ENCODE measurements at regions not wholly inside any gene's neighbourhood (a gene's known extent, or its start where the extent isn't known, plus 50 kb on each side); places are given as distances from the start of the nearest gene placed in this dataset.

DNA sequence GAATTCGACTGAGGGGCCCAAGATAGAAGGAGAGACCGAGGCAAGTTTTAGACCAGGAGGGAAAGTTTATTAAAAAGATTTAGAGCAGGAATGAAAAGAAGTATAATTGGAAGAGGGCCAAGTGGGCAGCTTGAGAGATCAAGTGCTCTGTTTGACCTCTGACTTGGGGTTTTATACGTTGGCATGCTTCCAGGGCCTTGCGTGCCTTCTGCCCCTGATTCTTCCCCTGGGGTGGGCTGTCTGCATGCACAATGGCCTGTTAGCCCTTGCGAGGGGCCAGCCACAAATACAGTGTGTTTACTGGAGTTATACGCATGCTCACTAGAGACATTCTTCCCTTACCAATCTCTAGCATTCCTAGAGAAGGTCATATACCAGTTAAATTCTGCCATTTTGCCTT lies 70.7 kb upstream of the LARS2 start:
- ChIA-PET CTCF (no interaction called here), POLR2A (no interaction called here)
- DNase-seq (ENCODE audit: extremely low spot score), result no peak
- TF ChIP-seq, protein P1, sequence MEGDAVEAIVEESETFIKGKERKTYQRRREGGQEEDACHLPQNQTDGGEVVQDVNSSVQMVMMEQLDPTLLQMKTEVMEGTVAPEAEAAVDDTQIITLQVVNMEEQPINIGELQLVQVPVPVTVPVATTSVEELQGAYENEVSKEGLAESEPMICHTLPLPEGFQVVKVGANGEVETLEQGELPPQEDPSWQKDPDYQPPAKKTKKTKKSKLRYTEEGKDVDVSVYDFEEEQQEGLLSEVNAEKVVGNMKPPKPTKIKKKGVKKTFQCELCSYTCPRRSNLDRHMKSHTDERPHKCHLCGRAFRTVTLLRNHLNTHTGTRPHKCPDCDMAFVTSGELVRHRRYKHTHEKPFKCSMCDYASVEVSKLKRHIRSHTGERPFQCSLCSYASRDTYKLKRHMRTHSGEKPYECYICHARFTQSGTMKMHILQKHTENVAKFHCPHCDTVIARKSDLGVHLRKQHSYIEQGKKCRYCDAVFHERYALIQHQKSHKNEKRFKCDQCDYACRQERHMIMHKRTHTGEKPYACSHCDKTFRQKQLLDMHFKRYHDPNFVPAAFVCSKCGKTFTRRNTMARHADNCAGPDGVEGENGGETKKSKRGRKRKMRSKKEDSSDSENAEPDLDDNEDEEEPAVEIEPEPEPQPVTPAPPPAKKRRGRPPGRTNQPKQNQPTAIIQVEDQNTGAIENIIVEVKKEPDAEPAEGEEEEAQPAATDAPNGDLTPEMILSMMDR (IDR thresholded peaks at IDR 0.05; ENCODE audit: control extremely low read depth, extremely low read depth, low read depth, missing control alignments), result no peak

DNA sequence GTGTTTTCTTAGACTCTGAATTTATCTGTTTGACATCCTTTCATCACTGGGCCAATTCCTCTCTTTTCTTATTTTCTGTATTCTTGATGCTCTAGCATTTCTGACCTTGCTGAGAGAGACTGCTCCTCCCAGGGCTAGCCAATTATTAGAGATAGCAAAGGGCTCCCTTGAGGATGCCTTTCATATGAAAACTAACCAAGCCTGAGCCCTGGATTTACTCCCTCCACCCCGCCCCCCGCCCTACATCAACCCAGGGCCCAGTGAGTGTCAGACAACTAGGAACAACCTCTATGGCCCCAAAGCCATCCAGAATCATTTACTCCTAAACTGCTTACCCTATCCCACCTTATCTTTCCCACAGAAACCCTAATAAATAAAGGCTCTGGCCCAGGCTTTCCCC lies 69.7 kb upstream of the LARS2 start:
- CTCF ChIA-PET, result no interaction called here
- POLR2A ChIA-PET, result no interaction called here
- TF ChIP-seq, protein P1 (IDR thresholded peaks at IDR 0.05; ENCODE audit: control extremely low read depth, extremely low read depth, low read depth, missing control alignments), result no peak
- DNase-seq (ENCODE audit: extremely low spot score), result no peak

DNA sequence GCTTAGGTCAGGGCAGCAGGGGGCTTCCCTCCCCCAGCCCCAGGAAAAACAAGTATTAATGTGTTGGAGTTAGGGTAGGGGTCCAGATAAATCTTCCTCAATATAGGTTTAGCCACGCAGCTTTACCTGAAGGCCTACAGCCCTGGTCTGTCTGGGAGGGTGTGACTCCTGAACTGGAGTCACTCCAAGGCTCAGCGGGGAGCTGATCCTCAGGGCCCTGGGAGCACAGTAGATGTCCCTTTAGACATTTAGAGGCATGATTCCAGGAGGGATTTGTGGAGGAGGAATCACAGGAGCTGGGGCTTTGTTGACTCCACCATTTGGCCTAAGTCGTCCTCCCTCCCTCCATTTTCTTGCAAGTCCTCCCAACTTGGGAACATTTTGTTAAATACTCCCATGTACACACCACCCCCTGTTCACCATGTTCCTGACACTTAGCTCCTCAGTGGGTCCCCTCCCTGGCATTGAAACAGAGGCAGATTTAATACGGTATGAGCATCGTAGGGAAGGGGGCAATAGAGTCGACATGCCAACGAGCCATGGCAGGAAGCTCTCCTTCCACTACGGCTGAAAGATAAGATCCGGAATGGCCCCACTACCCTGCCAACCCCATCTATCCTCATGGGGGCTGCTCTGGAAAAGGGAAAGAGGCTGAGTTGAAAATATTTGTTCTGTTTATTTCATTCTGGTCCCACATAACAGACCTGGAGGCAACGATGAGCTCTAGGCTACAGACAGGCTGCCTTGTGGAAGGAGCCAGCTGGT lies 69.0 kb upstream of the LARS2 start:
- CTCF ChIA-PET, result no interaction called here
- TF ChIP-seq, protein P1 (IDR thresholded peaks at IDR 0.05; ENCODE audit: control extremely low read depth, extremely low read depth, low read depth, missing control alignments), result no peak

DNA sequence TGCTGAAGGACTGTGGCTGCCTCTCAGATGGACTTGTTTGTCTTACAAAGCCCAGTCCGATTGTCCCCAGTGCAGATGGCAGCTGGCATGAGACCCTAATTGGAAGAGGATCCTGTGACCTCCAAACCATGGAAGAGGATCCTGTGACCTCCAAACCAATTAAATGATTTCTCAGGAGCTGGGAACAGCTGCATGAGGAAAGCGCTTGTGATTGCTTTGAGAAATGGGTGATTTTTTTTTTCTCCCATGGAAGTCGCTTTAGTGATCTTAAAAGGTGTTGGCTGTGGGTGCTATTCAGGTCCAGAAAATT lies 68.4 kb upstream of the LARS2 start:
- DNase-seq (ENCODE audit: extremely low spot score), result no peak
- ChIA-PET POLR2A (no interaction called here), CTCF (no interaction called here)
- TF ChIP-seq, protein P1 (IDR thresholded peaks at IDR 0.05; ENCODE audit: control extremely low read depth, extremely low read depth, low read depth, missing control alignments), result no peak

More for the DNA sequence above, 69.0 kb upstream of the LARS2 start:
- POLR2A ChIA-PET, result no interaction called here
- no peak for DNase-seq (ENCODE audit: extremely low spot score)

DNA sequence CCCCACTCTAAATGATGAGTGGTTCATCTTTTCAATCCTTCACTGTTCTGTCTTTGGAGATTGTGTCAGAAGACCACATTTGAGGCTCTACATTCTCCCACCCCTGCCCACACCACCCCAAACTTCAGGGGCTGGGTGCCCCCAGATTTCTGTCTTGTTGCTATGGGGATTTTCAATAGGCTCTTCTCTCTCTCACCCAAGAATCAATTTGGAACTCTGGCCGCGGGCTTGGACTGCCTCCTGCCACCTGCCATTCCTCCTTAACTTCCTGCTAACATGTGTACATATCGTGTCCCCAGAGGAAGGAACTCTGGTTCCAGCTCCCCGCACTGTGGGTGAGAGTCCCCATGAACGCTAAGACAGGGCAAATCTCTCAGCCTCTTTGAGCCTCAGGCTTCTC lies 67.4 kb upstream of the LARS2 start:
- no peak for DNase-seq (ENCODE audit: extremely low spot score)
- POLR2A ChIA-PET, result no interaction called here
- TF ChIP-seq, protein P1 (IDR thresholded peaks at IDR 0.05; ENCODE audit: control extremely low read depth, extremely low read depth, low read depth, missing control alignments), result no peak
- CTCF ChIA-PET, result no interaction called here

DNA sequence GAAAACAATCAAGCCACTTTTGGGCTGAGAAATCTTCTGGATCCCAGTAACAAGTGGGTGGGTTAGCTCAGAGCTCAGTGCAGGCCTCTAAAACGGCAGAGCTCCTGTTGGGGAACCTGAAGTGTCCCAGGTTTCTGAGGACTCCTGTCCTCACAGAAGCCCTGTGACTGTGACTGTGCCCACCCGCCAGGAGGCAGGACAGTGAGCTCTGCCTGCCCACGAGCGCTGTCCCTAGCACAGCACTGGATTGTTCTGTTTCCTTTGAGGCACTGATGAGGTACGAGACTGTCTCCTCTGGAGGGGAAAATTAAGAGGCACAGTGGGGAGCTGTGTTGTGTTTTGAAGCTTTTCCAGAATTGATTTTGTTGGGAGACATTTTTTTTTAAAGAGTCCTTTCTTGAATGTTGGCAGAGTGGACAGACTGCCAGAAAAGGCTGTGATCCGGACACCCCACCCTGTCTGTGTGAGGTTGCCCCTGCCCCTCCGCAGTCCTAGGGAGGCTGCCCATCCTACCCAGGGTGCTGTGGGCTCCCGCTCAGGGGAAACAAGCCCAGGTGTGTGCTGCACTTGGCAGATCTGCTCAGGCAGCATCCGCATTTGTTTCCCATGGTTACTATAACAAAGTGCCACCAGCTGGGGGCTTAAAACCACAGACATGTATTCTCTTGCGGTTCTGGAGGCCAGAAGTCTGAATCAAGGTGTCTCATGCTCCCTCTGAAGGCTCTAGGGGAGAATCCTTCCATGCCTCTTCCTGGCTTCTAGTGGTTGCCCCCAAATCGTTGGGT lies 66.6 kb upstream of the LARS2 start:
- ChIA-PET CTCF (no interaction called here), POLR2A (no interaction called here)
- TF ChIP-seq, protein P1 (IDR thresholded peaks at IDR 0.05; ENCODE audit: control extremely low read depth, extremely low read depth, low read depth, missing control alignments), result no peak
- DNase-seq (ENCODE audit: extremely low spot score), result no peak
